Cardiac muscle cell (in vitro differentiated cells and primary cell): ENCODE measurements at regions not wholly inside any gene's neighbourhood (a gene's known extent, or its start where the extent isn't known, plus 50 kb on each side); places are given as distances from the start of the nearest gene placed in this dataset.

Experiments used
- DNase-seq, 2 donors: peaks; one replicate each; pipeline versions ENCODE4 v3.0.0 to v3.0.0-alpha.2; 2010 to 2017; ENCODE audit warnings: low read depth in 1 of 2, low spot score in 1 of 2
- H3K27ac ChIP-seq: fragments of 200-600 bp; sonication (generic); 2 replicates; pipeline ENCODE4 v1.5.1; 2016
- H3K27me3 ChIP-seq: fragments of 200-600 bp; sonication (generic); 2 replicates; pipeline ENCODE4 v1.6.0; 2016; ENCODE audit warnings: control low read depth
- H3K36me3 ChIP-seq: fragments of 200-600 bp; sonication (generic); 2 replicates; pipeline ENCODE4 v1.5.1; 2016; ENCODE audit warnings: control low read depth
- H3K4me1 ChIP-seq: fragments of 200-600 bp; sonication (generic); 2 replicates; pipeline ENCODE4 v1.8.1; 2017; ENCODE audit warnings: low read depth, mild to moderate bottlenecking, mixed run types
- H3K4me3 ChIP-seq: fragments of 200-600 bp; sonication (generic); 2 replicates; pipeline ENCODE4 v1.5.1; 2016; ENCODE audit warnings: mild to moderate bottlenecking
- H3K9me3 ChIP-seq: fragments of 200-600 bp; sonication (generic); 2 replicates; pipeline ENCODE4 v1.5.1; 2017; ENCODE audit warnings: low read depth, mild to moderate bottlenecking, control low read depth
- TF ChIP-seq, protein P1 (sequence below): IDR thresholded peaks from 2 replicates; pipeline ENCODE4 v1.5.1; 2012; ENCODE audit warnings: low read depth, mild to moderate bottlenecking, low read length

GRCh38 chr5:159855476-159856191 is 60.6 kb upstream of the ADRA1B start:
- no peaks in the 10 kb centered on the region for H3K4me1 ChIP-seq
- H3K27ac ChIP-seq: no peak overlapping the region
- H3K4me3 ChIP-seq: no peak overlapping the region
- no peak for DNase-seq
- H3K36me3 ChIP-seq: no peaks in the 10 kb centered on the region
- H3K9me3 ChIP-seq: no peaks in the 10 kb centered on the region
- TF ChIP-seq, protein P1, sequence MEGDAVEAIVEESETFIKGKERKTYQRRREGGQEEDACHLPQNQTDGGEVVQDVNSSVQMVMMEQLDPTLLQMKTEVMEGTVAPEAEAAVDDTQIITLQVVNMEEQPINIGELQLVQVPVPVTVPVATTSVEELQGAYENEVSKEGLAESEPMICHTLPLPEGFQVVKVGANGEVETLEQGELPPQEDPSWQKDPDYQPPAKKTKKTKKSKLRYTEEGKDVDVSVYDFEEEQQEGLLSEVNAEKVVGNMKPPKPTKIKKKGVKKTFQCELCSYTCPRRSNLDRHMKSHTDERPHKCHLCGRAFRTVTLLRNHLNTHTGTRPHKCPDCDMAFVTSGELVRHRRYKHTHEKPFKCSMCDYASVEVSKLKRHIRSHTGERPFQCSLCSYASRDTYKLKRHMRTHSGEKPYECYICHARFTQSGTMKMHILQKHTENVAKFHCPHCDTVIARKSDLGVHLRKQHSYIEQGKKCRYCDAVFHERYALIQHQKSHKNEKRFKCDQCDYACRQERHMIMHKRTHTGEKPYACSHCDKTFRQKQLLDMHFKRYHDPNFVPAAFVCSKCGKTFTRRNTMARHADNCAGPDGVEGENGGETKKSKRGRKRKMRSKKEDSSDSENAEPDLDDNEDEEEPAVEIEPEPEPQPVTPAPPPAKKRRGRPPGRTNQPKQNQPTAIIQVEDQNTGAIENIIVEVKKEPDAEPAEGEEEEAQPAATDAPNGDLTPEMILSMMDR: no peak
- H3K27me3 ChIP-seq: no peaks in the 10 kb centered on the region

DNA sequence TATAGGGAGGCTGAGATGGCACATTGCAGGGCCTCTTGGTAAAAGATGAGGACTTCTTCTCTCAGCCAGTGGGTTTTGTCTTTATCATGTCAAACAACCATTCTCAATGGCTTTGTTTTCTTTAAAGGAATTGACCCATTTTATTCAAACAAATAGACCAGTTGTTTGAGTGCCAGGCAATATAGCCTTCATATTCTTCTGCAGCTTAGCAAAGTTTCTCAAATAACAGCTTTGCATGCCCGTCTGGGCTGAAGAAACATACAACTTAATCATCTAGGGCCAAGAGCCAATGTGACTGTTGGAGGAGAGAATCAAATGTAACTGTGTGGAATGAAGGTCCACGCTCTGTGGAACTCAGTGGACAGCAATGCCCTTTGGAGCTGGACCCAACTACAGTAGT is 57.4 kb upstream of the ADRA1B start:
- no peaks in the 10 kb centered on the region for H3K9me3 ChIP-seq
- TF ChIP-seq, protein P1: no peak

DNA sequence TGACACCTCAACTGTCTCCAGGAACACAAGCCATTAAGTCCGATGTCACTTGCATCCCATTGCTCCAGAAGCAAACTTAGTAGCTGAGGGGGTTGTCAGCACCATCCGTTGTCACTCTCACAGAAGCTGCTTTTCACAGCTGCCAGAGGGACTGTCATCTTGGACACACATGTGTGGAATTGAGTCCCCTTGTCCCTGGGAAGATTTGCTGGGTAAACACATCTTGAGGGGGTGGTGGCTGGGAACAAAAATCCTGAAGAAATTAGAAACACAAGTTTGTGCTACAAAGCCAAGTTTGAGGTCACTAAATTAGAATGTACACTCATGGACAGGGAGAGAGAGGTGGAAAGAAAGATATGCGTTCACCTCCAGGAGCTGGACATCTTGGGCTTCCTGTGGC is 55.2 kb upstream of the ADRA1B start:
- H3K9me3 ChIP-seq: no peaks in the 10 kb centered on the region
- H3K36me3 ChIP-seq: no peaks in the 10 kb centered on the region
- no peak overlapping the region for H3K27ac ChIP-seq
- no peaks in the 10 kb centered on the region for H3K4me1 ChIP-seq
- TF ChIP-seq, protein P1: no peak
- H3K4me3 ChIP-seq: no peak overlapping the region
- H3K27me3 ChIP-seq: no peaks in the 10 kb centered on the region
- DNase-seq: no peak

More for the DNA sequence above, 57.4 kb upstream of the ADRA1B start:
- Histone ChIP-seq H3K4me3 (no peak overlapping the region), H3K27ac (no peak overlapping the region), H3K27me3 (no peaks in the 10 kb centered on the region), H3K4me1 (no peaks in the 10 kb centered on the region), H3K36me3 (no peaks in the 10 kb centered on the region)
- DNase-seq: no peak

- Histone ChIP-seq H3K27me3 (no peaks in the 10 kb centered on the region), H3K4me1 (no peaks in the 10 kb centered on the region), H3K36me3 (no peaks in the 10 kb centered on the region), H3K27ac (no peak overlapping the region), H3K4me3 (no peak overlapping the region), H3K9me3 (no peaks in the 10 kb centered on the region)
- DNase-seq: peak in 1 of 2 donors; percentile 78
- TF ChIP-seq, protein P1: no peak
These were observed 51.2 kb upstream of the ADRA1B start for GRCh38 chr5:159864885-159865691.

GRCh38 chr5:159866093-159866492 is 50.2 kb upstream of the ADRA1B start:
- TF ChIP-seq, protein P1: no peak
- Histone ChIP-seq H3K9me3 (no peaks in the 10 kb centered on the region), H3K4me1 (no peaks in the 10 kb centered on the region), H3K27ac (no peak overlapping the region), H3K36me3 (no peaks in the 10 kb centered on the region), H3K4me3 (no peak overlapping the region), H3K27me3 (no peaks in the 10 kb centered on the region)
- no peak for DNase-seq
